Lower leg skin (tissue), 4 donors: ENCODE measurements at regions not wholly inside any gene's neighbourhood (a gene's known extent, or its start where the extent isn't known, plus 50 kb on each side); places are given as distances from the start of the nearest gene placed in this dataset.

Experiments used
- DNase-seq, 2 donors: peaks; one replicate each; pipeline ENCODE4 v3.0.0-alpha.2; 2019; ENCODE audit warnings: low spot score in 2 of 2
- H3K4me3 ChIP-seq: fragments of 200-600 bp; sonication (generic); 2 replicates; pipeline ENCODE4 v1.5.1; 2017; ENCODE audit warnings: mild to moderate bottlenecking, low read depth; ENCODE audit not compliant: poor library complexity, severe bottlenecking
- POLR2A ChIP-seq, 2 donors: fragments of 450-650 bp; IDR thresholded peaks; one replicate each; pipeline ENCODE4 v1.6.1; 2016 to 2017; ENCODE audit warnings: antibody characterized with exemption in 2 of 2, mild to moderate bottlenecking in 1 of 2, moderate library complexity in 1 of 2
- WGBS, 2 donors: methylation state at CpG; one replicate each; pipeline ENCODE4 v1.1.5; 2018; 5-methylcytosine and 5-hydroxymethylcytosine counted together
- intact Hi-C: fragments of 100-400 bp; cut with DNase I; formaldehyde crosslinking; loops from one replicate; pipeline ENCODE4 v1.15.0; 2023; ENCODE audit warnings: low total_unique reads
- TF ChIP-seq, protein P1 (sequence below), 3 donors: fragments of 450-650 bp; IDR thresholded peaks; one replicate each; pipeline ENCODE4 v1.5.1; 2016; ENCODE audit warnings: antibody characterized with exemption in 3 of 3, mild to moderate bottlenecking in 3 of 3, moderate library complexity in 2 of 3

GRCh38 chr5:159792180-159792579, 124.1 kb upstream of the ADRA1B start:
- H3K4me3 ChIP-seq, result no peak overlapping the region
- TF ChIP-seq, protein P1, sequence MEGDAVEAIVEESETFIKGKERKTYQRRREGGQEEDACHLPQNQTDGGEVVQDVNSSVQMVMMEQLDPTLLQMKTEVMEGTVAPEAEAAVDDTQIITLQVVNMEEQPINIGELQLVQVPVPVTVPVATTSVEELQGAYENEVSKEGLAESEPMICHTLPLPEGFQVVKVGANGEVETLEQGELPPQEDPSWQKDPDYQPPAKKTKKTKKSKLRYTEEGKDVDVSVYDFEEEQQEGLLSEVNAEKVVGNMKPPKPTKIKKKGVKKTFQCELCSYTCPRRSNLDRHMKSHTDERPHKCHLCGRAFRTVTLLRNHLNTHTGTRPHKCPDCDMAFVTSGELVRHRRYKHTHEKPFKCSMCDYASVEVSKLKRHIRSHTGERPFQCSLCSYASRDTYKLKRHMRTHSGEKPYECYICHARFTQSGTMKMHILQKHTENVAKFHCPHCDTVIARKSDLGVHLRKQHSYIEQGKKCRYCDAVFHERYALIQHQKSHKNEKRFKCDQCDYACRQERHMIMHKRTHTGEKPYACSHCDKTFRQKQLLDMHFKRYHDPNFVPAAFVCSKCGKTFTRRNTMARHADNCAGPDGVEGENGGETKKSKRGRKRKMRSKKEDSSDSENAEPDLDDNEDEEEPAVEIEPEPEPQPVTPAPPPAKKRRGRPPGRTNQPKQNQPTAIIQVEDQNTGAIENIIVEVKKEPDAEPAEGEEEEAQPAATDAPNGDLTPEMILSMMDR (IDR thresholded peaks at IDR 0.05), result no peak
- no peak for TF ChIP-seq POLR2A (IDR thresholded peaks at IDR 0.05)
- no peak for DNase-seq
- 71 to 93% methylated on average over 2 of the region's 2 CpGs for WGBS, 2 donors
- intact Hi-C loops, result no loop called here

DNA sequence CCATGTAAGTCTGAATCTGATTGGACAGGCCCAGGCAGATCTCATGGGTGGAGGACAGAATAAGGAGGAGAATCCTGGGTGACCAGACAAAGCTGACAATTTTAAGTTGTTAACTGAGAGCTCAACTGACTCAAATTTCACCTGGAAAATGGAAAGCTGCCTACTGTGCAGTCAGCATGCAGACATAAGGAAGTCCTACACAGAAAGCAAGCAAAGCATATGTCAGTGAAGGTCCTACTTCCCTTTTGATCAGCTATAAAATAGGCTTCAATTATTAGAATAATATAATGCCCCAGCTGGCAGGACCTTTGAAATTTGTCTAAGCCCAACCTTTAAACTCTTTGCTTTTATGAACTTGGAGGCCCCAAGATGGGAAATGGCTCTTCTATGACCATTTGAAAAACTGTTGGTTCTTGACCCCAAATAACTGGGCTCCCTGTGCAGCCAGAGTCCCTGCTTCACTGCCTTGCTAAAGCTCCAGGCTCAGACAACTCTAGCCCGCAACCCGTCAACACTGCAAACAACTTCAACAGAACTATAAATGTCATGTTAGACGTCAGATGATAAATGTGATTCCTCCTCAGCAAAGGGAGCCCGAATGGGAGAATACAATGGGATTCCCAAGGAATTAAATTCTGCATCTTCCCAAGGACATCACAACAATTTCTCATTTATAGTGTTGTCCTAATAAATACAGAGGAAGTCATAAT, 118.9 kb upstream of the ADRA1B start:
- no peak for DNase-seq
- 77 to 90% methylated on average over 4 of the region's 4 CpGs for WGBS, 2 donors
- TF ChIP-seq, protein P1 (IDR thresholded peaks at IDR 0.05), result no peak
- no peak for TF ChIP-seq POLR2A (IDR thresholded peaks at IDR 0.05)
- intact Hi-C loops, result no loop called here
- H3K4me3 ChIP-seq, result no peak overlapping the region

DNA sequence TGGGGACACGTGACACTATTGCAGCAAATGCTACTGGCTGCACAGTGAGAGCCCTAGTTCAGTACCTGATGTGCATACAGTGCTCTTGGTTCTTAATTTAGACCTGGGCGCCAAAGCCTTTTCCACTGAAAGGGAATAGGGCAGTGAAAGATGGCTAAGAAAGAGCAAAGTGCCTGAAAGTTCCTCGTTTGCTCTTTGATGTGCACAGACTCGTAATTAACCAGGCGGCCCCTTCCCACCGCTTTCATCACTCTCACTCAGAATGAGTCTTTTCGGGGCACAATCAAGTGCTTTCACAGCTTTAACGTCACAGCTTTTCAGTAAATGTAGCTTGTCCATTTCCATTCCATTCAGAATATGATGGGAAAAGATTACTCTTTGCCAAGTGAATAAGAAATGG, 116.6 kb upstream of the ADRA1B start:
- 78 to 79% methylated on average over 8 of the region's 8 CpGs for WGBS, 2 donors
- no peak overlapping the region for H3K4me3 ChIP-seq
- no peak for TF ChIP-seq POLR2A (IDR thresholded peaks at IDR 0.05)
- TF ChIP-seq, protein P1 (IDR thresholded peaks at IDR 0.05), result no peak
- no peak for DNase-seq
- intact Hi-C loops, result no loop called here

- WGBS, 2 donors, result 86 to 90% methylated on average over 8 of the region's 8 CpGs
- TF ChIP-seq, protein P1 (IDR thresholded peaks at IDR 0.05), result no peak
- TF ChIP-seq POLR2A (IDR thresholded peaks at IDR 0.05), result no peak
- intact Hi-C loops, result no loop called here
- no peak overlapping the region for H3K4me3 ChIP-seq
- no peak for DNase-seq
Observed at GRCh38 chr5:159800131-159800840, 116.0 kb upstream of the ADRA1B start.

- WGBS, 2 donors, result 85% methylated on average over 8 of the region's 8 CpGs
- DNase-seq, result no peak
- H3K4me3 ChIP-seq, result no peak overlapping the region
- intact Hi-C loops, result no loop called here
- TF ChIP-seq POLR2A (IDR thresholded peaks at IDR 0.05), result no peak
- TF ChIP-seq, protein P1 (IDR thresholded peaks at IDR 0.05), result no peak
Observed at GRCh38 chr5:159801303-159801702, 115.0 kb upstream of the ADRA1B start.
